OCI-LY7 (cell line): ENCODE measurements at regions not wholly inside any gene's neighbourhood (a gene's known extent, or its start where the extent isn't known, plus 50 kb on each side); places are given as distances from the start of the nearest gene placed in this dataset.

Experiments used
- BruUV-seq: library from RNA; stranded (reverse); fragments of 400-500 nt; replicated peaks from 2 replicates; lab custom pipeline; 2021; lab: Mats Ljungman, UMichigan
- CTCF ChIA-PET: fragments of 300-600 bp; sonication (Branson Sonifier 250); formaldehyde crosslinking; loops from one replicate; lab custom pipeline; 2022; ENCODE audit warnings: antibody characterized with exemption; ENCODE audit not compliant: unreplicated experiment; lab: Charles Lee
- POLR2A ChIA-PET: fragments of 300-600 bp; sonication (Branson Sonifier 250); formaldehyde crosslinking; loops from one replicate; lab custom pipeline; 2022; ENCODE audit warnings: antibody characterized with exemption; lab: Charles Lee
- DNase-seq: peaks from one replicate; pipeline ENCODE4 v3.0.0-alpha.2; 2015; ENCODE audit warnings: low spot score
- H2AFZ ChIP-seq: fragments of 200-600 bp; sonication (generic), shearing (Covaris generic); 2 replicates; pipeline ENCODE4 v1.6.1; 2014; ENCODE audit warnings: mild to moderate bottlenecking, antibody characterized with exemption, low read length, moderate library complexity
- H3K27ac ChIP-seq: fragments of 200-600 bp; sonication (generic); 2 replicates; pipeline ENCODE4 v1.5.1; 2014; ENCODE audit warnings: mixed run types, low read depth, mild to moderate bottlenecking, moderate library complexity, low read length, inconsistent platforms; ENCODE audit not compliant: poor library complexity, severe bottlenecking
- H3K36me3 ChIP-seq: fragments of 200-600 bp; sonication (generic); 2 replicates; pipeline ENCODE4 v1.6.1; 2014; ENCODE audit warnings: mild to moderate bottlenecking, antibody characterized with exemption, low read length, moderate library complexity, mixed read lengths; ENCODE audit not compliant: insufficient read depth
- H3K4me1 ChIP-seq: fragments of 200-600 bp; sonication (generic); 2 replicates; pipeline ENCODE4 v1.5.1; 2014; ENCODE audit warnings: mild to moderate bottlenecking, low read length; ENCODE audit not compliant: insufficient read depth, poor library complexity, severe bottlenecking
- H3K4me2 ChIP-seq: fragments of 200-600 bp; sonication (generic); 2 replicates; pipeline ENCODE4 v1.6.1; 2014; ENCODE audit warnings: mild to moderate bottlenecking, low read length
- H3K4me3 ChIP-seq: fragments of 200-600 bp; sonication (generic); 2 replicates; pipeline ENCODE4 v1.5.1; 2014; ENCODE audit warnings: mild to moderate bottlenecking, low read depth, low read length; ENCODE audit not compliant: poor library complexity, severe bottlenecking
- H3K79me2 ChIP-seq: fragments of 200-600 bp; sonication (generic); 2 replicates; pipeline ENCODE4 v1.6.1; 2016; ENCODE audit warnings: low read depth, mild to moderate bottlenecking, low read length, moderate library complexity, mixed read lengths; ENCODE audit not compliant: insufficient read depth
- H3K9me2 ChIP-seq: fragments of 200-600 bp; sonication (generic); 2 replicates; pipeline ENCODE4 v1.6.1; 2016; ENCODE audit warnings: mild to moderate bottlenecking, low read length, mixed read lengths; ENCODE audit not compliant: insufficient read depth
- H3K9me3 ChIP-seq: fragments of 200-600 bp; sonication (generic); 2 replicates; pipeline ENCODE4 v1.6.1; 2014; ENCODE audit warnings: mild to moderate bottlenecking, mixed run types, low read length, mixed read lengths
- H4K20me1 ChIP-seq: fragments of 200-600 bp; sonication (generic); 2 replicates; pipeline ENCODE4 v1.6.1; 2014; ENCODE audit warnings: mild to moderate bottlenecking, antibody characterized with exemption, low read length, moderate library complexity, mixed read lengths; ENCODE audit not compliant: insufficient read depth
- CTCF ChIP-seq: fragments of 200-600 bp; sonication (generic); conservative IDR thresholded peaks from 2 replicates; pipeline ENCODE4 v1.5.1; 2014; ENCODE audit warnings: mild to moderate bottlenecking, antibody characterized with exemption, low read length, moderate library complexity, mixed read lengths
- EZH2phosphoT487 ChIP-seq: fragments of 200-600 bp; sonication (generic); IDR thresholded peaks from 2 replicates; pipeline ENCODE4 v1.6.1; 2018; ENCODE audit warnings: low read depth, borderline replicate concordance, mild to moderate bottlenecking, mixed run types, antibody characterized with exemption, low read length, moderate library complexity, mixed read lengths
- intact Hi-C: fragments of 100-400 bp; cut with micrococcal nuclease; formaldehyde crosslinking; loops from one replicate; pipeline ENCODE4 v1.10.0; 2022; ENCODE audit not compliant: unreplicated experiment

GRCh38 chr2:20129331-20130159 lies 78.1 kb upstream of the LAPTM4A start:
- no peaks in the 10 kb centered on the region for H3K9me2 ChIP-seq
- POLR2A ChIA-PET, result interaction anchor here (0.7 kb wide), 1 partner anchor 311 kb away, joined by 3 read pairs; no protein-coding TSS in a partner anchor
- TF ChIP-seq CTCF (no peak), EZH2phosphoT487 (no peak)
- H3K4me3 ChIP-seq, result no peak overlapping the region
- no peaks in the 10 kb centered on the region for H3K36me3 ChIP-seq
- H3K79me2 ChIP-seq, result no peaks in the 10 kb centered on the region
- no peak overlapping the region for H3K4me2 ChIP-seq
- BruUV-seq, result no TSS peak
- intact Hi-C loops, result loop anchor here (10.0 kb wide), 1 partner anchor 95 kb away; the partner anchor contains the start of gene SDC1
- H3K27ac ChIP-seq, result no peak overlapping the region
- DNase-seq, result no peak
- no peaks in the 10 kb centered on the region for H3K4me1 ChIP-seq
- H4K20me1 ChIP-seq, result no peaks in the 10 kb centered on the region
- no peaks in the 10 kb centered on the region for H3K9me3 ChIP-seq
- H2AFZ ChIP-seq, result no peak overlapping the region
- CTCF ChIA-PET, result no interaction called here

GRCh38 chr2:20128506-20129330 lies 77.3 kb upstream of the LAPTM4A start:
- intact Hi-C loops, result no loop called here
- no peak overlapping the region for H3K4me2 ChIP-seq
- DNase-seq, result no peak
- BruUV-seq, result no TSS peak
- H2AFZ ChIP-seq, result no peak overlapping the region
- no peaks in the 10 kb centered on the region for H3K36me3 ChIP-seq
- no peaks in the 10 kb centered on the region for H3K4me1 ChIP-seq
- H3K4me3 ChIP-seq, result no peak overlapping the region
- no peaks in the 10 kb centered on the region for H3K9me2 ChIP-seq
- POLR2A ChIA-PET, result no interaction called here
- no peaks in the 10 kb centered on the region for H3K9me3 ChIP-seq
- CTCF ChIA-PET, result no interaction called here
- no peaks in the 10 kb centered on the region for H4K20me1 ChIP-seq
- no peak overlapping the region for H3K27ac ChIP-seq
- H3K79me2 ChIP-seq, result no peaks in the 10 kb centered on the region
- no peak for TF ChIP-seq CTCF
- no peak for TF ChIP-seq EZH2phosphoT487

GRCh38 chr2:20126469-20126868 lies 75.0 kb upstream of the LAPTM4A start:
- Histone ChIP-seq H3K4me2 (no peak overlapping the region), H3K27ac (no peak overlapping the region), H3K4me3 (no peak overlapping the region), H3K36me3 (no peaks in the 10 kb centered on the region), H3K9me2 (no peaks in the 10 kb centered on the region), H4K20me1 (no peaks in the 10 kb centered on the region), H3K4me1 (no peaks in the 10 kb centered on the region), H2AFZ (no peak overlapping the region), H3K9me3 (no peaks in the 10 kb centered on the region), H3K79me2 (no peaks in the 10 kb centered on the region)
- intact Hi-C loops, result no loop called here
- CTCF ChIA-PET, result no interaction called here
- POLR2A ChIA-PET, result no interaction called here
- no TSS peak for BruUV-seq
- DNase-seq, result no peak
- no peak for TF ChIP-seq CTCF
- TF ChIP-seq EZH2phosphoT487, result no peak
